SH-SY5Y (cell line): ENCODE measurements at regions not wholly inside any gene's neighbourhood (a gene's known extent, or its start where the extent isn't known, plus 50 kb on each side); places are given as distances from the start of the nearest gene placed in this dataset.

ENCODE experiments used
- GATA2 ChIP-seq: IDR thresholded peaks from 2 replicates; pipeline ENCODE4 v1.6.1; 2011; ENCODE audit warnings: mild to moderate bottlenecking, low read depth, low read length
- GATA3 ChIP-seq: IDR thresholded peaks from 2 replicates; pipeline ENCODE4 v1.6.1; 2011; ENCODE audit warnings: low read depth, mild to moderate bottlenecking, low read length, moderate library complexity

GRCh38 chr9:82367929-82368328, 379.4 kb downstream of the SPATA31D1 start:
- TF ChIP-seq GATA2, result no peak
- TF ChIP-seq GATA3, result no peak
